ENCODE measurements at regions not wholly inside any gene's neighbourhood (a gene's known extent, or its start where the extent isn't known, plus 50 kb on each side); places are given as distances from the start of the nearest gene placed in this dataset.

- TF ChIP-seq, protein P1, sequence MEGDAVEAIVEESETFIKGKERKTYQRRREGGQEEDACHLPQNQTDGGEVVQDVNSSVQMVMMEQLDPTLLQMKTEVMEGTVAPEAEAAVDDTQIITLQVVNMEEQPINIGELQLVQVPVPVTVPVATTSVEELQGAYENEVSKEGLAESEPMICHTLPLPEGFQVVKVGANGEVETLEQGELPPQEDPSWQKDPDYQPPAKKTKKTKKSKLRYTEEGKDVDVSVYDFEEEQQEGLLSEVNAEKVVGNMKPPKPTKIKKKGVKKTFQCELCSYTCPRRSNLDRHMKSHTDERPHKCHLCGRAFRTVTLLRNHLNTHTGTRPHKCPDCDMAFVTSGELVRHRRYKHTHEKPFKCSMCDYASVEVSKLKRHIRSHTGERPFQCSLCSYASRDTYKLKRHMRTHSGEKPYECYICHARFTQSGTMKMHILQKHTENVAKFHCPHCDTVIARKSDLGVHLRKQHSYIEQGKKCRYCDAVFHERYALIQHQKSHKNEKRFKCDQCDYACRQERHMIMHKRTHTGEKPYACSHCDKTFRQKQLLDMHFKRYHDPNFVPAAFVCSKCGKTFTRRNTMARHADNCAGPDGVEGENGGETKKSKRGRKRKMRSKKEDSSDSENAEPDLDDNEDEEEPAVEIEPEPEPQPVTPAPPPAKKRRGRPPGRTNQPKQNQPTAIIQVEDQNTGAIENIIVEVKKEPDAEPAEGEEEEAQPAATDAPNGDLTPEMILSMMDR (IDR thresholded peaks at IDR 0.05; ENCODE audit: unreplicated experiment) = no peak
- Mint-ChIP-seq H3K4me1 (no peaks in the 10 kb centered on the region), H3K27me3 (ENCODE audit: low read depth) (peaks cover 33% of the 10 kb centered on the region), H3K36me3 (no peaks in the 10 kb centered on the region), H3K4me3 (no peak overlapping the region), H3K27ac (no peak overlapping the region), H3K9me3 (no peaks in the 10 kb centered on the region)
- no peak for DNase-seq (ENCODE audit: low spot score in 2 of 2, unreplicated experiment in 2 of 2)
Observed at GRCh38 chr15:61697796-61698195, 362.5 kb downstream of the VPS13C start.

- DNase-seq (ENCODE audit: low spot score in 2 of 2, unreplicated experiment in 2 of 2) = no peak
- TF ChIP-seq, protein P1 (IDR thresholded peaks at IDR 0.05; ENCODE audit: unreplicated experiment) = no peak
- Mint-ChIP-seq H3K4me1 (peaks cover 6% of the 10 kb centered on the region), H3K9me3 (no peaks in the 10 kb centered on the region), H3K27me3 (ENCODE audit: low read depth) (peaks cover 47% of the 10 kb centered on the region), H3K36me3 (no peaks in the 10 kb centered on the region), H3K4me3 (no peak overlapping the region), H3K27ac (no peak overlapping the region)
Observed at GRCh38 chr15:61689067-61689466, 371.2 kb downstream of the VPS13C start.

- Mint-ChIP-seq H3K27me3 (ENCODE audit: low read depth) (peaks cover 44% of the 10 kb centered on the region), H3K4me3 (no peak overlapping the region), H3K36me3 (no peaks in the 10 kb centered on the region), H3K27ac (no peak overlapping the region), H3K4me1 (peaks cover 6% of the 10 kb centered on the region), H3K9me3 (no peaks in the 10 kb centered on the region)
- DNase-seq (ENCODE audit: low spot score in 2 of 2, unreplicated experiment in 2 of 2) = no peak
- TF ChIP-seq, protein P1 (IDR thresholded peaks at IDR 0.05; ENCODE audit: unreplicated experiment) = no peak
Observed at GRCh38 chr15:61687651-61688050, 372.6 kb downstream of the VPS13C start.

DNA sequence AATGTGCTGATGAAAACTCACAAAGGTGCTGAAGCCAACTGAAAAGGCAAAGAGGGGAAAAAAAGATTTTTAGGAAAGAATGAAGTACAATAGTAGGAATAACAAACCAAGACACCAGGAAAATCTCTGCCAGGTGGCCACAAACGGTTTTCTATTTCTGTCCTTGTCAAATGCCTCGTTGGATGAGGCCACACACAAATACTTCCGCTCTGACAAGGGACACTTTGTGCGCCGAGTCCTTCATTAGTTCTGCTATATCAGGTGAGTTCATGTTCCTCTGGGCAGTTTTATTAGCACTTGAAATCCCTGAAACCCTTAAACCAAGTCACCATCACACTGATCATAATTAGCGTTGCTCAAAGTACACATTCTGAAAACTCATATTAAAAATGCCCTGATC is 373.1 kb downstream of the VPS13C start:
- Mint-ChIP-seq H3K36me3 (no peaks in the 10 kb centered on the region), H3K4me1 (peaks cover 6% of the 10 kb centered on the region), H3K27me3 (ENCODE audit: low read depth) (peaks cover 40% of the 10 kb centered on the region), H3K9me3 (no peaks in the 10 kb centered on the region), H3K27ac (no peak overlapping the region), H3K4me3 (no peak overlapping the region)
- TF ChIP-seq, protein P1 (IDR thresholded peaks at IDR 0.05; ENCODE audit: unreplicated experiment) = no peak
- no peak for DNase-seq (ENCODE audit: low spot score in 2 of 2, unreplicated experiment in 2 of 2)

DNA sequence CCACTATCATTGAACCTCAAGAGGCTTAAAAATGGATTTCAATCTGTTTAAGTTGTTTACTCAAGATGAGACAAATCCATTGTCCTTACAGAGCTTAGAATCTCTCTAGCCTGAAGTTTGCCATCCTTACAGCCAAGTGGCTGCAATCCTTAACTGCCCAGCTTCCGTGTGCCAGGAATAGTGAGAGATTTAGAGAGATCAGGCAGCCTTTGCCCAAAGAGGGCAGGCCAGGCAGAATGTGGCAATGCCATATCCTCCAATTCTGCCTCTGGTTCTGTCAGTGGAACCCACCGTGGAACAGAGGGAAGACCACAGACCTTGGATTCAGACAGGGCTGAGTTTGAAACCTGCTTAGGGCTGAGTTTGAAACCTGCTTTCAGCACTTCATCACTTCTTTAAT is 374.3 kb downstream of the VPS13C start:
- Mint-ChIP-seq H3K9me3 (no peaks in the 10 kb centered on the region), H3K36me3 (no peaks in the 10 kb centered on the region), H3K4me1 (peaks cover 6% of the 10 kb centered on the region), H3K4me3 (no peak overlapping the region), H3K27ac (no peak overlapping the region), H3K27me3 (ENCODE audit: low read depth) (peaks cover 39% of the 10 kb centered on the region)
- TF ChIP-seq, protein P1 (IDR thresholded peaks at IDR 0.05; ENCODE audit: unreplicated experiment) = no peak
- no peak for DNase-seq (ENCODE audit: low spot score in 2 of 2, unreplicated experiment in 2 of 2)

DNA sequence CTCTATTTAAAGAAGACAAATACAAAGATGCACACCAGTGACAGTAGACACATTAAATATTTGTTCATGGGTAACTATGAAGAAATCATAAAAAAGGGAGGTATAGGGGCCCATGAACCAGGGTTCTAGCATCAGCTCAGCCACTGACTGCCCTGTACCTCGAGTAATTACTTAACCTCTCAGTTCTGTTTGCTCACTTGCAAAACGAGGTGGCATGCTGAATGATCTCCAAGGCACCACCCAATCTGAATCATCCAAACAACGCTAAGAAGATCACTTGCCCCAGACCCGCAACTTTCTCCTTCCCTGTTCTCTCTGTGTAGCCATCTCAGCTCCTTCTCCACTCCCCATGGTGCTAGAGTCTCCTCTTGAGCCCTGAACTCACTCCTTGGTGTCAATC is 374.7 kb downstream of the VPS13C start:
- TF ChIP-seq, protein P1 (IDR thresholded peaks at IDR 0.05; ENCODE audit: unreplicated experiment) = no peak
- no peak overlapping the region for H3K27ac Mint-ChIP-seq
- H3K4me1 Mint-ChIP-seq = peaks cover 6% of the 10 kb centered on the region
- no peak overlapping the region for H3K4me3 Mint-ChIP-seq
- peaks cover 37% of the 10 kb centered on the region for H3K27me3 Mint-ChIP-seq (ENCODE audit: low read depth)
- H3K36me3 Mint-ChIP-seq = no peaks in the 10 kb centered on the region
- DNase-seq (ENCODE audit: low spot score in 2 of 2, unreplicated experiment in 2 of 2) = no peak
- no peaks in the 10 kb centered on the region for H3K9me3 Mint-ChIP-seq

All from mesothelial cell of epicardium (in vitro differentiated cells).